HG03108 (cell line): ENCODE measurements at regions not wholly inside any gene's neighbourhood (a gene's known extent, or its start where the extent isn't known, plus 50 kb on each side); places are given as distances from the start of the nearest gene placed in this dataset.

Source experiments
- ATAC-seq: cut with Tn5 transposase; IDR thresholded peaks from one replicate; pipeline ENCODE4 v1.9.1; 2021; ENCODE audit warnings: moderate library complexity; ENCODE audit not compliant: unreplicated experiment

GRCh38 chr1:94734963-94735901, 84.9 kb upstream of the SLC44A3 start:
- ATAC-seq, result no peak

- no peak for ATAC-seq
Measured at GRCh38 chr1:94731891-94732290, 88.3 kb upstream of the SLC44A3 start.

- no peak for ATAC-seq
Measured at GRCh38 chr1:94730450-94730849, 89.7 kb upstream of the SLC44A3 start.

GRCh38 chr1:94729267-94729666, 90.9 kb upstream of the SLC44A3 start:
- no peak for ATAC-seq

GRCh38 chr1:94727846-94728715, 92.1 kb upstream of the SLC44A3 start:
- no peak for ATAC-seq

GRCh38 chr1:94726981-94727685, 93.0 kb upstream of the SLC44A3 start:
- ATAC-seq, result no peak

GRCh38 chr1:94725566-94725965, 94.6 kb upstream of the SLC44A3 start:
- ATAC-seq, result no peak

GRCh38 chr1:94723894-94724293, 96.3 kb upstream of the SLC44A3 start:
- ATAC-seq, result no peak

GRCh38 chr1:94723463-94723862, 96.7 kb upstream of the SLC44A3 start:
- no peak for ATAC-seq

- no peak for ATAC-seq
Measured at GRCh38 chr1:94722181-94722580, 98.0 kb upstream of the SLC44A3 start.

- no peak for ATAC-seq
Measured at GRCh38 chr1:94721240-94721639, 98.9 kb upstream of the SLC44A3 start.

GRCh38 chr1:94719926-94720793, 100.0 kb upstream of the SLC44A3 start:
- ATAC-seq, result peak; percentile 99

GRCh38 chr1:94716965-94717364, 103.2 kb upstream of the SLC44A3 start:
- no peak for ATAC-seq

- ATAC-seq, result no peak
Measured at GRCh38 chr1:94715321-94715720, 104.8 kb upstream of the SLC44A3 start.

GRCh38 chr1:94714552-94714951, 105.6 kb upstream of the SLC44A3 start:
- ATAC-seq, result no peak

- no peak for ATAC-seq
Measured at GRCh38 chr1:94714152-94714551, 106.0 kb upstream of the SLC44A3 start.

- peak; percentile 73 for ATAC-seq
Measured at GRCh38 chr1:94713472-94714141, 106.5 kb upstream of the SLC44A3 start.

GRCh38 chr1:94709891-94710581, 110.1 kb upstream of the SLC44A3 start:
- no peak for ATAC-seq

- no peak for ATAC-seq
Measured at GRCh38 chr1:94708811-94709210, 111.3 kb upstream of the SLC44A3 start.
